Dedifferentiated amniotic fluid mesenchymal stem cell (primary cell): ENCODE measurements at regions not wholly inside any gene's neighbourhood (a gene's known extent, or its start where the extent isn't known, plus 50 kb on each side); places are given as distances from the start of the nearest gene placed in this dataset.
"Not testable (repeated sequence)": the region's sequence is repeated elsewhere in the genome, so short reads cannot be mapped to it uniquely, and the experiment has no call there.

Experiments used
- DNase-seq: peaks from one replicate; pipeline ENCODE4 v3.0.0-alpha.2; 2016; ENCODE audit errors: extremely low spot score

DNA sequence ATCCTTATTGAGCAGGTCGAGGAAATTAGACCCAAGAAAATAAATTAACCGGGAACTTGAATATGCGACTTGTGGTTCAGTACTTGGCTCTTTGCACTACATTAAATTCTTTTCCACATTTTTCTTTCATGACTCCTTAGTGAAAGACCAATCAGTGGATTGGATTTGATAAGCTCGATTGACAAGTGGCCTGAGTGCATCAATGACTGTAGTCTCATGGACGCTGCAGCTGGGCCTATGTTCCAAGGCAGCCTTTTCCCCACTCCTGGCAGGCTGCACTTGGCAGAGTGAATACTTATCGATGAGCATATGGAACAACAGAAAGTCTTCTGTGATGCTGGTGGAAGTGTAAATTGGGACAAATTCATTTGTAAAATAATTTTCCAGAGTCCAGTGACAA lies 210.8 kb upstream of the EXOC2 start:
- no peak for DNase-seq

- no peak for DNase-seq
These were observed 208.9 kb upstream of the EXOC2 start for GRCh38 chr6:901696-902460.

DNA sequence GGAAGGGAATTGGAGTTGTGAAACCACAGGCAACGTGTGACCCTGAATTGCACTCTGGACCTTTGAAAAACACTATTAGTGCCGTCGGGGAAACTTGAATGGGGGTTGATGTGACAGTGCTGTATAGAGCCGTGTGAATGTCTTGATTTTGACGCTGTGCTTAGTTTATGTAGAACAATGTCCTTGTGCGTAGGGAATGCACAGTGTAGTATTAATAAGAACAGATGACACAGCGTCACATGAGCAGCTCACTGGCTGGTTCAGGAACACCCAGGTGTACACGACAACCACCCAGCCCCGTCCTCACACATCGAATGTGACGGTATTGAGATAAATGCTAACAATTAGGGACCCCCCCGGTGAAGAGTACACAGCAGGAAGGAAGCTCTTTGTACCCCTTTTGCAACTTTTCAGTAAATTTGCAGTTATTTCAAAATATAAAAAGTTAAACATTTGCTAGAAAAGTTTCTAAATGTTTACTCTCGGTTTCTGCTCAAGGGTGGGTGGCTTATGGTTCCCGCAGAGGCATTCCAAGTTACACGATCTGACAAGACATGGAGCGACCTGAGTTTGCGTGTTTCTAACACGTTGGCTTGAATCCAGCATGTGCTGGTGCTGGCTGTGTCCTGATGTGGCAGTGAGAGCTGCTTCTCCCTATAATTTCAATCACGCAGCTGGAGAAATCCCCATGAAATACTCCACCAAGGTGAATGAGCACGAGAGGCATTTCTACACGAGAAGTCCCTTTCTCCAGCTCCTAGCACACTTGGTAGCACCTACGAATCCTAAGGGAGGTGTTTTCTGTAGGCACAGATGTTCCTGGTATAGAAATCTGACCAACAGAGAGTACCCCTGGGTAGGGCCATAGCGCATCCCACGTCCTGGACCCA lies 208.0 kb upstream of the EXOC2 start:
- no peak for DNase-seq

DNA sequence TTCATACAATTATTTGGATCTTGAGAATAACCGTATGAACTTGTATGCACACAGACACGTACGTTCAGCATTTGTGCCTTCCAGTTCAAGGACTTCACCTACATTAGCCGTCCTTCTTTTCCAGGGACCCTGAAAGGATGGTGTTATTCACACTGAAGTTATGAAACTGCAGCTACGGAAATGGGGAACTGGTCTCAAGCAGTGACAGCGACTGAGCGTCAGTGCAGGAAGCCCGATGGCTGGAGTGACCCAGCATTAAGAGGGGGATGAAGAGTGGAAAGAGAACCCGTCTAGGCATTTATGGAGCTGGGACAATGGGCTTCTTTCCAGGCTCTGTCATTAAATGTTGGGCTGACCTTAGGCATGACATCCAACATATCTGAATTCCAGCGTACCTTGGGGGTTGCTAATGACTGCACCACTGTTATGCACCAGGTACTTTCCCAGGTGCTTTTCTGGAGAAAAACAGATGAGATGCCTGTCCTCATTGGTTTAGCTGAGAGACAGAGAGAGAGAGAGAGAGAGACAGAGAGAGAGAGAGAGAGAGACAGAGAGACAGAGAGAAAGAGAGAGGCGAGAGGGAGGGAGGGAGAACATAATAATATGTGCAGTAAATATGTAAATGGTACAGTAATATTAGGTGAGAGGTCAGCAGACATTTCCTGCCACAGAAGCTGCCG lies 204.7 kb upstream of the EXOC2 start:
- no peak for DNase-seq

GRCh38 chr6:894274-894673 lies 201.3 kb upstream of the EXOC2 start:
- no peak for DNase-seq

- no peak for DNase-seq
These were observed 198.1 kb upstream of the EXOC2 start for GRCh38 chr6:890995-891394.

DNA sequence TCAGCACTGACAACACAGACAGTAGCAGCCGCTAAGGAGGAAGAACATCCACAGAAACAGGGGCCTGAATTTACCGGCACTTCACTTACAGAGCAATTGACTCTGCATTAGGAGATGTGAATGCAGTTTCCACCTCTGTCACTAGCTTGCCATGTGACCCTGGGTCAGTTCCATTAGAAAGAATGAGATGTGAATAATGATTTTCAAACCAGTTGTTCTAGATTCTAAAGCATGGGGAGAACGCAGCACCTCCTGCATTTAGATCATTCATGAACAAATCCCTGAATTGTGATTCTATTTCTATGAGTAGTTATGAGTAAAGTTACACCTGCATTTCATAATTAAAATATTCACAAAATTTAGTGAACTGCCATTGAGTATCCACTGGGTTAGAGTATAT lies 197.3 kb upstream of the EXOC2 start:
- DNase-seq, result no peak

- DNase-seq, result no peak
These were observed 194.8 kb upstream of the EXOC2 start for GRCh38 chr6:887583-888235.

DNA sequence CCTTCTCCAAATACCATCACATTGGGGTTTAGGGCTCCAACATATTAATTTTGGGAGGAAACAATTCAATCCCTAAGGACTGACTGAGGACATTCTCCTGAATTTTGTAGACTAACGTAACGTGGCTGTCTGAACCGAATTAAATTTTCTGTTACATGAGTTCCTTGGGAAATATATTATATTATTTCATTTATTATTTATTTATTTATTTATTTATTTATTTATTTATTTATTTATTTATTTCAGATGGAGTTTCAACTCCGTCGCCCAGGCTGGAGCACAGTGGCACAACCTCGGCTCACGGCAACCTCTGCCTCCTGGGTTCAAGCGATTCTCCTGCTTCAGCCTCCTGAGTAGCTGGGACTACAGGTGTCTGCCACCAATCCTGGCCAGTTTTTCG lies 193.2 kb upstream of the EXOC2 start:
- DNase-seq, result not testable (repeated sequence)

DNA sequence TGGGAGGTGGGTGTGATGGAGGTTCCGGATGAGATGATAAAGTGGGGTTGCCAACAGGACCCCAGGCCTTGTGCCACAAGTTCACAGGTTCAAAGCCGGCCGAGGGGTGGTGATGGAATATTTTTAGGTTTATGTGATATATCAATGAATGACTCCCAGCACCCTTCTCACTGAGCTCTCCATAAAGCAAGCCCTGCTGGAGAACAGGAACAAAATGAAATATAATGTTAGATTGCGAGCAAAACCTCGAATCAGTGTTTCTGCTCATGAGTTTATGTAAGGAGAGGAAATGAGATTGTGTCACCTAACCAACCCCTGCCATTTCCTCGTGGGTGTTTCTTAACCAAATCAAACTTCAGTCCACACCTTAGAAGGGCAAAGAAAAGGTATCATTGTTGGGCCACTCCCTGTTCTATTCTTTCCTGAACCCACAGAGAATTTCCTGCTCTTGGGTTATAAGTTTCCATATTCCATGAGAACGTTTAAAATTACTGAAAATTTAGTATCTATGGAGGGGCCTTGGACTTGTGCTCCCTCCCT lies 192.2 kb upstream of the EXOC2 start:
- no peak for DNase-seq

GRCh38 chr6:884570-884969 lies 191.6 kb upstream of the EXOC2 start:
- DNase-seq, result no peak

DNA sequence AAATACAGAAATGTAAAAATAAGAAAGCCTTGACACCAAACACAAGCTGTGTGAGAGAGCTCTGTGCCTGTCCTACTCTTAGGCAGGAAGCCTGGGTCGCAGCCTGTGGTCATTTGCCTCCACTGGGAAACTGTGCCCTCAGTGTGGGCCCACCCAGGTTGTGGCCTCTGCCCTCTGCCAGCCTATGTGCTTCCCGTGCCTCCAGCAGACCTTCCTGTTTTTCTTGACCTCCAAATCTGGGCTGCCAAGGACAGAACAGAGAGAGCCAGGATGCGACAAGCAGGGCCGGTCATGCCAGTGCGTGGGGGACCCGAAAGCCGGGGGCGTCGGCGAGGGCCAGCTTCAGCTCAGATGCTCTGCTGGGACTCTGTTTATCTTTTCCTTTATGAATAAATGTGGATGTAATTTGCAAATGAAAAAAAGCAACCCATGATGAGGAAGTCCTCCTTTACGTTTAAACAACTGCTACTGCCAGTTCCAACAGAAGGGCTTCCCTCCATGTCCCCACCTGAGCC lies 189.2 kb upstream of the EXOC2 start:
- DNase-seq, result no peak

GRCh38 chr6:878179-878578 lies 185.2 kb upstream of the EXOC2 start:
- DNase-seq, result no peak

DNA sequence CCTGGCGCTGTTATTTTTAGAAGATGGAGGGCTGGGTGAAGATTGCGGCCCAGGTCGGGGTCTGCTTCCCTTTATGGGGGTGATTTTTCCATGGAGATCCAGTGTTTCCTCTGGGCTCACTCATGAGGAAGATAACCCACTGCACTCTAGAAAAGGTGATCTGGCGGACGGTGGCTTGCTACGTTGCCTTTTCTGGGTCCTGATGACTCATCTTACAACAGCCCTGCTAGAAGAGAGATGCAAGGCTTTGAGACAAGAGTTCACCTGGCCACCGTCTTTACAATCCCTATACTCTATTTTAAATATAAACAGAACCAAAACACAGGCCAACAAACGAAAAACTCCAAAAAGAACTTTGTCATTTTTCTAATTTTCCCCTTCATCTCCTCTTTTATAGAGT lies 182.1 kb upstream of the EXOC2 start:
- DNase-seq, result no peak

GRCh38 chr6:872570-873125 lies 179.7 kb upstream of the EXOC2 start:
- no peak for DNase-seq

- DNase-seq, result no peak
These were observed 178.6 kb upstream of the EXOC2 start for GRCh38 chr6:871503-871902.

GRCh38 chr6:870096-870495 lies 177.2 kb upstream of the EXOC2 start:
- DNase-seq, result no peak

GRCh38 chr6:868201-868600 lies 175.3 kb upstream of the EXOC2 start:
- no peak for DNase-seq

DNA sequence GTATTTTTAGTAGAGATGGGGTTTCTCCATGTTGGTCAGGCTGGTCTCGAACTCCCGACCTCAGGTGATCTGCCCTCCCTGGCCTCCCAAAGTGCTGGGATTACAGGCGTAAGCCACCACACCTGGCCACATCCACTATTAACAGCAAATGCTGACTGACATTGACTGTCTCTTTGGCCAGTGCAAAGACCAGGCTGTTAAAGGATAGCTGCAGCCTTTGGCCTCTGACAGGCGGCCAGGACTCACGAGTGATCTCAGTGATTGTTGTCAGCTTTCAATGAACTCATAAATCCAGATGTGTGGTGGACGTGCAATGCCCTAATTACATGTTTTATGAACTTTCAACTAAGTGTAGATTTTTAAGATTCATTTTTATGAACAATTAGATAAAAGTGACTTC lies 174.4 kb upstream of the EXOC2 start:
- DNase-seq, result no peak

- no peak for DNase-seq
These were observed 173.4 kb upstream of the EXOC2 start for GRCh38 chr6:866316-866715.

DNA sequence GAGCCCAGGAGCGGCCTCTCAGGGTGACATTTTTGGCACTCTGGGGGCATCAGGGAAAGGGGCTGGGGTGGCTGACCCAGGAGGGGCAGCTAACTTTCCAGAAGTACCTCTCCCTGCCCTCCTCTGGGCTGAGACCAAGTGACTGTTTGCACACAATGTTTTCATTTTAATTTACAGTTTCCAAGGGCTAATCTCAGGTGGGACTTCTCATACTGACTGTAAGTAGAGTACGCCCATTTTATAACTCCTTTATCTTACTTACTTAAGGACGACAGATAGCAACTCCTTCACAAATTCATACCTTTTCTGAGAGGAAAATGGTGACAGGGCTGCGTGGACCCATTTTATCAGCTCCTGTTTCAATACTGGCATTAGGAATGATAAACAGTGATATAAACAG lies 172.9 kb upstream of the EXOC2 start:
- no peak for DNase-seq
